ENCODE measurements at regions not wholly inside any gene's neighbourhood (a gene's known extent, or its start where the extent isn't known, plus 50 kb on each side); places are given as distances from the start of the nearest gene placed in this dataset.
"Not testable (repeated sequence)": the region's sequence is repeated elsewhere in the genome, so short reads cannot be mapped to it uniquely, and the experiment has no call there.

DNA sequence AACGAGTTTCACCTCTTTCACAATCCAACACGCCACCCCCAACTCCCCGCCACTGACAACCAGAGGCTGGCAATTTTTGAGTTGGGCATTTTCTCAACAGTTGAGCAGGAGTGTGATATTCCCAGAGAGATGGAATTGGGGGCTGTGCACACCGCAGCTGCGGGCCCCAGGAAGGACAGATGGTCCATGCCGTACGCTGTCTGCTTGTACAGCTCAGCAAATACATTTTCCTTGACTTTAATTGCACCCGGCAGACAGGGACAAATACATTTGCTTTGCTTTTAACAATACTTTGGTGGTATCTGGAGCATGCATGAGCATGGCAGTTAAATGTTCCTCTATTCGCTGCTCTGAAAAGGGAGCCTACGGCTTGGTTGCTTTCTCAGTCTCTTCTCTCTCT lies 354.2 kb upstream of the DPP6 start:
- FAIRE-seq (no peak), DNase-seq (ENCODE audit: insufficient read length, low spot score) (no peak)

DNA sequence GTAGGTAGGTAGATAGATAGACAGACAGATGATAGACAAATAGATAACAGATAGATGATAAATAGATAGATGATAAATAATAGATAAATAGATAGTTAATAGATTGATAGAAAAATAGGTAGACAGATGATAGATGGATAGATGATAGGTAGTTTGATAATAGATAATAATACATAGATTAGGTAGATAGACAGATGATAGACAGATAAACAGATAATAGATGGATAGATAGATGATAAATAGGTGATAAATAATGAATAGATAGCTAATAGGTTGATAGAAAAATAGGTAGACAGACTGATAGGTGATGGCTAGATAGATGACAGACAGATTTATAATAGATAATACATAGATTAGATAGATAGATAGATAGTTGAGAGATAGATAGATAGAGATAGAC lies 350.5 kb upstream of the DPP6 start:
- FAIRE-seq: no peak
- DNase-seq (ENCODE audit: insufficient read length, low spot score): no peak

- not testable (repeated sequence) for FAIRE-seq; DNase-seq (ENCODE audit: insufficient read length, low spot score)
Observed at GRCh38 chr7:153723892-153724291, 328.3 kb upstream of the DPP6 start.

DNA sequence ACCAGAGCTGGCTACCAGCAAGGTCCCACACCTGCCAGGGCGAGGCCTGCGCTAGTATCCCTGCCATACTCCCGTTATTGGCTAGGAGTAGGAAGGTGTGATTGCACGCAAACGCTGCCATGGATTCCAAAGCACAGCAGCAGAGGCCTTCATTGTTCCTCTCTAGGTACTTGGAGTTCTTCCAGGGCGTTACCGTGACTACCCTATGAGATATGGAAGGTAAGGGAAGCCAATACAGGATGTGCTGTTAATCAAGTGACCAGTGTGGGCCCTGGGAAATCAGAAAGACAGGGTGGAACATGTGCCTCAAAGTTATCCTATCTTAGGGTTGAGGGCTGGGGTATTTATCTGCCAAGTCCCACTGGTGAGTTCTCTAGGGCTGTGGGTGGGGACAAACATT lies 320.7 kb upstream of the DPP6 start:
- FAIRE-seq; DNase-seq (ENCODE audit: insufficient read length, low spot score): not testable (repeated sequence)

GRCh38 chr7:153743434-153743833 lies 308.8 kb upstream of the DPP6 start:
- FAIRE-seq: not testable (repeated sequence)

DNA sequence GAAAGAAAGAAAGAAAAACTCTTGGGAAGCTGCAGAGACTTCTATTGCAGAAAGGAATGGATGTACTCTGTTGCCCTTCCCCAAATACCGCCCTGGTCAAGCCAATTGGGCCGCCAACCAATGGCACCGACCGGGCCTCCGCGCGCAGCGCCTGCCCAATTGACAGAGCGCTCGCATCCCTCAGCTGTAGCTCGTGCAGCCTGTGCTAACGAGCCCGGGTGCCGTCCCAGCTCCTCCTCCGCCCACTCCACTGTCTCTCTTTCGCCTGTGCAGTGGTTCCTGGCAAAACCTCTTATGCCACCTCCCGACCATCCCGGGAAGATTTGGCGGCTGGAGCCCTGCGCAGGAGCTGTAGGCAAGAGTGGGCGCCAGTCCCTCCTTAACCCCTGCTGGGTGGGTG lies 304.2 kb upstream of the DPP6 start:
- DNase-seq (ENCODE audit: insufficient read length, low spot score); FAIRE-seq: not testable (repeated sequence)

More at GRCh38 chr7:153743434-153743833, 308.8 kb upstream of the DPP6 start:
- not testable (repeated sequence) for DNase-seq (ENCODE audit: insufficient read length, low spot score)

DNA sequence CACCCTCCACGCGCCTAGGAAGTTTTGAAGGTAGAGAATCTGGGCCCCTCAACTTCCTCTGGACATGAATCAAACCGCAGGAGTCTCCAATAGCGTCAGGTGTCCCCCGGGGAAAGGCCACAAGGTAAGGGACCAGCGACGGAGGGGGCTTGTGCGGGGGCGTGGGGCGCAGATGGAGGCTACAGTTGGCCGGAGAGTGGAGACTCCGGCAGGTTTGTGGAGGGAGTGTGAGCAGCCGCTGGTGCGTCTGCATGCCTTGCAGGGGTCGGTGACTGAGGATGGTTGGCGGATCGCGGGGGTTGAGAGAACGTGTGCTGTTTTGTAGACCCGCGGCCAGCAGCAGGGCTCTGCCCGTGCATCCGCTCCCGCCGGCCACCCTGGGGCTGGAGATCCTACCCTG lies 303.3 kb upstream of the DPP6 start:
- DNase-seq (ENCODE audit: insufficient read length, low spot score); FAIRE-seq: not testable (repeated sequence)

GRCh38 chr7:153765869-153766268 lies 286.3 kb upstream of the DPP6 start:
- FAIRE-seq; DNase-seq (ENCODE audit: insufficient read length, low spot score): not testable (repeated sequence)

DNA sequence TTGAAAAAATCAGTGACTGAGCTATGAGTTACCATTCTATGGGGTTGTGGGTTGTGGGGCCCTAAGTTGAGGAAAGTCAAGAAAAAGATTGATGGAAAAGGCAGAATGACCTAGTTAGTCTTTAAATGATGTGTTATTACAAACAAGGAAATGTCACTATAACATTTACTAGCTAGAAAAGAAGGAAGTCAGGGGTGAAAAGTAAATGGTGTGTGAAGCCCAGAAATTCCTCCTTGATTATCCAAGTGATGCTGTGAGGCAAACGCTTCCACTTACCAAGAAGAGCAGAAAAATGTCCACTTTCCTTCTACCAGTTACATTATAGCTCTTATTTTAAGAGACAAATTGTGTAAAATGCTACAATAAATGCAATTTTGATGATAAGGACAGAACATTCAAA lies 285.3 kb upstream of the DPP6 start:
- DNase-seq (ENCODE audit: insufficient read length, low spot score); FAIRE-seq: not testable (repeated sequence)

DNA sequence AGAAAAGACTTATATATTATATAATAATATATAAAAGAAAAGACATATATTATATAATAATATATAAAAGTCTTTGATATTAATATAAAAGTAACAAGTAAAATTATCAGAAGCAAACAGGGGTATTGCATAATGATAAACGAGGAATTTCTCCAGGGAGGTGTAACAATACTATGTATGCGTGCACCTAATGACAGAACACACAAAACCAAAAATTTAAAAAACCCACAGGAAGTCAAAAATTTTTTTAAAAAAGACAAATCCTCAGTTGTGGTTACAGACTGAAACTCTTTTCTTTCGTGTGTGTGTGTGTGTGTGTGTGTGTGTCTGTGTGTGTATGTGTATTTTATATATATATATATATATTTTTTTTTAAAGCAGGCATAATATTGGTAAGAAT lies 279.2 kb upstream of the DPP6 start:
- no peak for DNase-seq (ENCODE audit: insufficient read length, low spot score)
- no peak for FAIRE-seq

DNA sequence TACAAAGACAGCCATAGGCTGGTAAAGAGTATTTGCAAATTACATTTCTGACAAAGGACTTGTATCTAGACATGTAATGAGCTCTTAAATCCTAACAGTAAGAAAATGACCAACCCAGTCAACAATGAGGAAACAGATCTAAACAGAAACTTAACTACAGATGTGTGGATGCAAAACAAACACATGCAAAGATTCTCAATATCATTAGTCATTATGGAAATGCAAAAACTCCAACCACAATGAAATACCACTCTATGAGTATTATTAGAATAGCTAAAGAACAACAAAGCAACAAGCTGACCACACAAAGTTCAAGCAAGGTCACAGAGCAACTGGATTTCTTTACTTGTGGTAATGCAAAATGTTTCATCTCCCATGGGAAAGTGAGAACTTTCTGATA lies 275.3 kb upstream of the DPP6 start:
- not testable (repeated sequence) for FAIRE-seq; DNase-seq (ENCODE audit: insufficient read length, low spot score)

GRCh38 chr7:153797363-153797762 lies 254.8 kb upstream of the DPP6 start:
- not testable (repeated sequence) for FAIRE-seq; DNase-seq (ENCODE audit: insufficient read length, low spot score)

DNA sequence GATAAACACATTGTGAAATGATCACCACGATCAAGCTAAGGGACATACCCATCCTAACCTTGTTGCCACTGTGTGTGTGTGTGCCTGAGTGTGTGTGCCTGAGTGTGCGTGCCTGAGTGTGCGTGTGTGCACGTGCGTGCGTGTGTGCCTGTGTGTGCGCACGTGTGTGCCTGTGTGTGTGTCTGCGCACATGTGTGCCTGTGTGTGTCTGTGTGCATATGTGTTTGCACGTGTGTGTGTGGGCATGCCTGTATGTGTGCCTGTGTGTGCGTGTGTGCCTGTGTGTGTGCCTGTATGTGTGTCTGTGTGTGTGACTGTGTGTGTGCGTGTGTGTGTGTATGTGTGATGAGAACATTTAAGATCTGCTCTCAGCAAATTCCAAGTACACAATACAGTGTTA lies 244.1 kb upstream of the DPP6 start:
- DNase-seq (ENCODE audit: insufficient read length, low spot score) (no peak), FAIRE-seq (peak; percentile 55)

GRCh38 chr7:153829525-153829924 lies 222.7 kb upstream of the DPP6 start:
- DNase-seq (ENCODE audit: insufficient read length, low spot score): no peak

GRCh38 chr7:153832160-153832559 lies 220.0 kb upstream of the DPP6 start:
- no peak for FAIRE-seq
- no peak for DNase-seq (ENCODE audit: insufficient read length, low spot score)

More at GRCh38 chr7:153829525-153829924, 222.7 kb upstream of the DPP6 start:
- no peak for FAIRE-seq

GRCh38 chr7:153835103-153835502 lies 217.1 kb upstream of the DPP6 start:
- FAIRE-seq (no peak), DNase-seq (ENCODE audit: insufficient read length, low spot score) (no peak)

GRCh38 chr7:153835712-153836265 lies 216.4 kb upstream of the DPP6 start:
- no peak for FAIRE-seq
- no peak for DNase-seq (ENCODE audit: insufficient read length, low spot score)

DNA sequence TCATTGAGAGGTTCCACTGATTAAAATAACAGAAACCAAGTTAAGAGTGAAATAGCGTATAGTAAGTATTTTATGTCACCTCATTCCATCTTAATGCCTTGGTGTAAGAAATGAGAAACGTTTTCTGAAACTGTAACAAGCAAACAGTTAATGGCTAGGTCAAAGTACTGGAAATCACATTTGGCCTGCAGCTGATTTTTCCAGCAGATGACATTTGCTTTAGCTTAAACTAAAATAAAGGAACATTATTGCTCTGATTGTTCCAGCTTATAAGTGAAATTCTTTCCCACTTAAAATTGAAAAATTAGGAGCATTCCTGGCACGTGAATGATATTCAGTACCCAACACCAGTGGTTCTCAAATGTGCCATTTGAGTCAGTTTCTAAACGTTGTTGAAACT lies 213.6 kb upstream of the DPP6 start:
- DNase-seq (ENCODE audit: insufficient read length, low spot score): no peak
- FAIRE-seq: no peak

DNA sequence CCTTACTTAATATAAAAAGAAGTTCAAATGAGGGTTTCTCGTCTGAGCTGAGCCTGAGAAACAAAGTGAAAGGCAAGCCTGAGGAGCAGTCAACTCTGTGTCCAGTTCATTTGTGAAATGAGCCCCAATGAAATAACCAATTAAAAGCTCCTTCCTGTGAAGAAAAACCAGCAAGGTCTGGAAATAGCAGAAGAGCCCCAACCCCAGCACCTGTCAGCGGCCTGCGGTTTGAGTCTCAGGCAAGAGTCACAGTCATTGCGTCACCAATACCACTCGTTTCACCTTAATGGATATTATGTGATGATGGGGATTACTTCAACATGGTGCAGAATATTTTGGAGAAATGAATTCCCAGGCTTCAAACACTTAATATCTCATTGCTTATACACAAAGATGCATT lies 211.3 kb upstream of the DPP6 start:
- FAIRE-seq: no peak

DNA sequence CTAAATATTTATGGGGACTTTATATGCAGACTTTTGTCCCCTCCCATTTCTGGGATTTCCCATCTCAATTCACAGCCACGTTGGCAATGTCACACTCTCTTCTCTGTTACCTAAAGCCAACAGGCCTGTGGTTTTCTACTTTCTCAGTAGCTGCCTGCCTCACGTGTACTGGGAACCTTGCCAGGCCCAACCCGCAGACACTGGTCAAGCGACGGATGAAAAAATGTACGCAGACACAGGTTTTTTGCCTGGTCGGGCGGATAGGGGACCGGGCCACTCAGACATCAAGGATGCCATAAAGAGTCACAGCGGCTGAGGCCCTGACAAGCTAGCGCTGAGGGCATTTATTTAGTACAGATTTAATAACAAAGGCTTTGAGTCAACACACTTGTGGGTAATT lies 204.4 kb upstream of the DPP6 start:
- FAIRE-seq (no peak), DNase-seq (ENCODE audit: insufficient read length, low spot score) (no peak)

More for the DNA sequence above, 211.3 kb upstream of the DPP6 start:
- DNase-seq (ENCODE audit: insufficient read length, low spot score): no peak

GRCh38 chr7:153852261-153852660 lies 199.9 kb upstream of the DPP6 start:
- DNase-seq (ENCODE audit: insufficient read length, low spot score) (no peak), FAIRE-seq (no peak)

GRCh38 chr7:153858355-153858754 lies 193.8 kb upstream of the DPP6 start:
- FAIRE-seq: no peak
- DNase-seq (ENCODE audit: insufficient read length, low spot score): no peak

DNA sequence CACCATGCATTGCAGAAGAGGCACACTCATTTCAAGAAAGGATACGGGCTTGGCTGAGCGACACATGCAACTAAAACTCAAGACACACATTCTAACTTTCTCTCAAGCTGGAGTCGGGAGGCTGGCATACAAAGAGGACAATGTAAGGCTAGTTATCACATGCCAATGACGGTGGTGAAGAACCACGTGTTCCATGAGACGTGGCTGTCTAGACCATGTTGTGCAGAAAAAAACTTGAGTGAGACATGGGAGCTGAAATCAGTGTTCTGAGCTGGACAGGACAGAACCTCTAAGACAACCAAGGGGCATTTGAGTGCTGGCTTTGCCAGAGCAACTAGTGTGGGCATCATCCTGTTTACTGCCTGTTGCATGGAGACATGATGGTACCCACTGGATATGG lies 193.0 kb upstream of the DPP6 start:
- DNase-seq (ENCODE audit: insufficient read length, low spot score) (no peak), FAIRE-seq (no peak)
